ENCODE measurements at regions not wholly inside any gene's neighbourhood (a gene's known extent, or its start where the extent isn't known, plus 50 kb on each side); places are given as distances from the start of the nearest gene placed in this dataset.

GRCh38 chr13:61029064-61029463, 386.6 kb downstream of the PCDH20 start:
- DNase-seq (ENCODE audit: low spot score), result peak; percentile 3

- DNase-seq (ENCODE audit: low spot score), result no peak
Measured at GRCh38 chr13:61024046-61024445, 391.6 kb downstream of the PCDH20 start.

- no peak for DNase-seq (ENCODE audit: low spot score)
Measured at GRCh38 chr13:61021838-61022237, 393.8 kb downstream of the PCDH20 start.

GRCh38 chr13:61013796-61014195, 401.9 kb downstream of the PCDH20 start:
- DNase-seq (ENCODE audit: low spot score), result no peak

DNA sequence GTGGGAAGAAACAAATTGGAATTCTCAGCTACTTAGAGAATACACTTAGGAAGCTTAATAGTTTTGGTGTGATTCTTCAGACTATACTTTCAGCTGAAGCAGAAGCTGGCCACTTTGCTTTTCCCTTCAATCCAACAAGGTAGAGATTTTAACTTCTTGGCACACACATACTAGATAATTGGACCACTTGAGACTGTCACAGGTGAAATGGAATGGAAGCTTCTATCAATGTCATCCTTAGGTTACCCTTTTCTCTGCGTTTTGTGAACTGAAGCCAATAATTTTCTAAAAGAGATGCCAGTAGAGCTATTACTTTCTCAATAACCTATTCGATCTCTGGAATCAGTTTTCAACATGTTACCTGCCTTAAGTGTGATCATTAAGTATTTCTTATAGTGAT, 405.3 kb downstream of the PCDH20 start:
- DNase-seq (ENCODE audit: low spot score), result no peak

DNA sequence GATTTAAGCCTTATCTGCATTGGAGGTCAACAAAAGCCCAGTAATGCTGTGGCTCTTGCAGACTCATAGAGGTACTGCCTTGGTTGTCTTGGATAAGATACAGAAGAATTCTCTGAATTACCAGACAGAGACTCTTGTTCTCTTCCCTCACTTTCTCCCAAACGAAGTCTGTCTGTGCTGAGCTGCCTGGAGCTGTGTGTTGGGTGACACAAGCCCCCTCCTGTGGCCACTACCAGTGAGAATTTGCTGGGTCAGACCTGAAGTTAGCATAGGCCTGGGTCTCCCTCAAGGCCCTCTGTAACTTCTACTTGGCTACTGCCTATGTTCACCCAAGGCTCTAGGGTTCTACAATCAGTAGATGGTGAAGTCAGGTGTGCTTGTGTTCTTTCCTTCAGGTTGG, 413.0 kb downstream of the PCDH20 start:
- DNase-seq (ENCODE audit: low spot score), result no peak

GRCh38 chr13:60990032-60990733, 425.5 kb downstream of the PCDH20 start:
- DNase-seq (ENCODE audit: low spot score), result peak; percentile 23

GRCh38 chr13:60986301-60986700, 429.3 kb downstream of the PCDH20 start:
- no peak for DNase-seq (ENCODE audit: low spot score)

DNA sequence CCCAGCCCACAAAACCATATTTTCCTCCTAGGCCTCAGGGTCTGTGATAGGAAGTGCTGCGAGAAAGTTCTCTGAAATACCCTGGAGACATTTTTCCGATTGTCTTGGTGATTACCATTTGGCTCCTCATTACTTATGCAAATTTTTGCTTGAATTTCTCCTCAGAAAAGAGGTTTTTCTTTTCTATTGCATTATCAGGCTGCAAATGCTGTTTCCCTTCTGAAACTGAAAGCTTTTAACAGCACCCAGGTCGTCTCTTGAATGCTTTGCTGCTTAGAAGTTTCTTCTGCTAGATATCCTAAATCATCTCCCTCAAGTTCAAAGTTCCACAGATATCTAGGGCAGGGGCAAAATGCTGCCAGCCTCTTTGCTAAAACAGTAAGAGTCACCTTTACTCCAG, 434.2 kb downstream of the PCDH20 start:
- DNase-seq (ENCODE audit: low spot score), result no peak

DNA sequence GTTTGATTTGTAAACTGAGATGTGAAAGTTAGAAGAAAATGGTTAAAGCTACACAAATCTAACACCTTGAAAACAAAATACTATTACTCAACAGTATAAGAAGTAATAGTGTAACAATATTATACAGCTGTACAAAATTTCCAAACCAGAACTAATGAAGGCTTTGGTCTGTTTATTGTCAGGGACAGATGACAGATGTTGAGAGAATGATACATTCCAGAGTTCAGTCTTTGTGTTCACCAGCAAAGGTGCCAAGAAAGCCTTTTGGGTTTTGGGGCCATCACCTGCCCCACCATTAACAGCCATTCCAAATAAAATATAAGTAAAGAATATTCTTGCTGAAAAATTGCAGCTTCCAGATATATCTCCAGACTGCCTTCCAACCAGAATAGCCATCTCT, 439.3 kb downstream of the PCDH20 start:
- DNase-seq (ENCODE audit: low spot score), result no peak

DNA sequence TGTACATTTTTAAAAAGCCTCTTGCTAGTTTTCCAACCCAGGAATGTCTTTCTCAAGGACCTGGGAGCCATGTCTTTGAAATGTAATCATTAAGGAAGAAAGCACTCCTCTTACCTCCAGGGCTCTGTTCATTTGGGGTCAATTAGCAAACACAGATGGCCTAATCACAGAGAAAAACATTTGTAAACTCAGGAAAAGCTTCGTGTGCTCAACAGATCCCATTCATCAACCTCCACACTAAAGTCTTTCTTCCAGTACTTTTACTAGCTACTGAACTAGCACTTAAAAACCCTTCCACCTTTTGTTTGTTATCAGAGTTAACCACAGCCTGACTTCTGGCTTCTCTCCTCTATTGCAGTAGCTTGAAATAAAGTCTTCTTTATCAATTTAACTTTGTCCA, 441.4 kb downstream of the PCDH20 start:
- DNase-seq (ENCODE audit: low spot score), result no peak

GRCh38 chr13:60973529-60973928, 442.1 kb downstream of the PCDH20 start:
- no peak for DNase-seq (ENCODE audit: low spot score)

- DNase-seq (ENCODE audit: low spot score), result no peak
Measured at GRCh38 chr13:60970736-60971135, 444.9 kb downstream of the PCDH20 start.

GRCh38 chr13:60969656-60970055, 446.0 kb downstream of the PCDH20 start:
- no peak for DNase-seq (ENCODE audit: low spot score)

DNA sequence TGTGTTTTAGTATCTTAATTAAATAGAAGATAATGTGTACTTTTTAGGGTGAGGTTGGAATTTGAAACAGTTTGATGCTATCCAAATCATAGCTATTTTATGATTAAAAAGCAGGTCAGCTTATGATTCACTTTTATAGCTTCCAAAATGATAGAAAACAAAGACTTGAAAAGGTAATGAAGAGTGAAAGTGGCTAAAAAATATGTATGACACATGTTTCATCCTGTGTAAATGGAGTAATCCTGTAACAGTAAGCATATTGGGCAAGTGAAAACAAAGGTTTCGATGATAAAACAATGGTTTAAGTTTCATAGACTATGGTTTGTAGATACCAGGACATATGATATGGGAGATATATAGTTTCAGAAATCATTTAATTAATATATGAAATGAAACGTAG, 456.2 kb downstream of the PCDH20 start:
- DNase-seq (ENCODE audit: low spot score), result no peak

- no peak for DNase-seq (ENCODE audit: low spot score)
Measured at GRCh38 chr13:60957816-60958215, 457.8 kb downstream of the PCDH20 start.

GRCh38 chr13:60945396-60945795, 470.3 kb downstream of the PCDH20 start:
- no peak for DNase-seq (ENCODE audit: low spot score)

- no peak for DNase-seq (ENCODE audit: low spot score)
Measured at GRCh38 chr13:60944863-60945262, 470.8 kb downstream of the PCDH20 start.

GRCh38 chr13:60944016-60944415, 471.6 kb downstream of the PCDH20 start:
- DNase-seq (ENCODE audit: low spot score), result no peak

DNA sequence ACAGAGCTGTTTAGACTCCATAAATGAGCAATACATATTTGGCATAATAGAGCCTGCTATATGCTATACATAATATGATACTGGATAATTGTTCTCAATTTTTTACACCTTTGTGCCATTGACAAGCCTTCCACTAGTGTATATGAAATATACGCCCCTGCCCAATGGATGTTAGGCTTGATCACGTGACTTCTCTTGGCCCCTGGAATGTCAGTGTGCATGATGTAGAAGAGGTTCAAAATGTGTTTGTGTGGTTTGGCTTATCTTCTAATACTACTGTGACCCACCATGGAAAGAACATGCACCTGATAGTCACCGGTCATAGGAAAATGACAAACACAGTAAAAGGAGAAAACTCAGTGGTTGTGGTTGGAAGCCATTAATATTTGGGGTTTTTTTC, 479.4 kb downstream of the PCDH20 start:
- DNase-seq (ENCODE audit: low spot score), result no peak

DNA sequence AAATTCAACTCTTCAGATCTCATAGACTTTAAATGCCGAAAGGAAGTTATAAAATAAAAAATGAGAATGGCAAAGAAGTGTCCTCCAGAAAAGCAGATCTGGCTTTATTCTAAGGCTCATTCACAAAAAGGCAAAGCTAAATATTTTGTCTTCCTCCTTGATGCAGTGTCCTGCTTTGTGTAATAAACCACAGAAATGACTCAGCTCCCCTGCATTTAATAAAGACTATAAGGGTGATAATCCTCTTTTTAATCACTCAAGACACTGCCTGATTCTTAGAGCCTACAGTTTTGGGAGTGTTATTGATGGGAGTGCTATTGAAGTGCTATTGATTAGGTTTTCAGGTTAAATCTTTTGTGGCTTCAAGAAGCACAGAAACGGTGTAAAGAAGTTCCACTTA, 482.0 kb downstream of the PCDH20 start:
- no peak for DNase-seq (ENCODE audit: low spot score)

DNA sequence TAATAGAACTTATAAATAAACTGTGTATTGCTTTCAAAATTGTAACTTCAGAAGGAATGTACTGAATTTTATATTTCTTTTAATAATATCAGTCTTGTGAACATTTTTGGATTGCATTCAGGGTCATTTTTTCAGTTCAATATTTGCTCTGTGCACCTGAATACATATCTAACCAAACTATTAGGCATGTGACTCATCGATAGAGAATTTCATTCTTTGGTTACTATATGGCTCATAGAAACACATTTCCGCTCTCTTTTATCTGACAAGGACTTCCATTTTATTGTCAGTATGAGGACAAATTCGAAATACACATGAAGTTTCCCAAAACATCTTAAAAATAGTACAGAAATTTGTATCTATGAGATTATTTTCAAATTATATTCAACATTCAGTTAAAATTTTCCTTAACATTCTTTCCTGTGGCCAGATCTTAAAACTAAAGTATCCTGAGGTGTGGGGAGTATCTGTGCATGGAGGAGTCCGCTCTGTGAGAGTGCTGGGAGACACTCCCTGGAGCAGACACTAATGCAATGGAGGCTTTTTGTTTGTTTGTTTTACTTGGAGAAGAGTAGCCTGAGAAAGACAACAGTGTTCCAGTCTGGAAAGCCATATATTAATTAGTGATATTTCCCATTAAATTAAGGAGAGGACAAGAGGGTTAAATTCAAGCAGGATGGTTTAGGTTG, 483.6 kb downstream of the PCDH20 start:
- peak; percentile 7 for DNase-seq (ENCODE audit: low spot score)

GRCh38 chr13:60925686-60926085, 490.0 kb downstream of the PCDH20 start:
- DNase-seq (ENCODE audit: low spot score), result no peak

- DNase-seq (ENCODE audit: low spot score), result no peak
Measured at GRCh38 chr13:60924856-60925255, 490.8 kb downstream of the PCDH20 start.

All from RKO (cell line).